Uterus (tissue), 2 donors: ENCODE measurements at regions not wholly inside any gene's neighbourhood (a gene's known extent, or its start where the extent isn't known, plus 50 kb on each side); places are given as distances from the start of the nearest gene placed in this dataset.

ENCODE experiments used
- CTCF ChIP-seq, 4 experiments: fragments of 200-600 bp in 2 of 4; fragments of 450-650 bp in 2 of 4; sonication (generic) in 2 of 4; IDR thresholded peaks; one replicate each; pipeline ENCODE4 v1.5.1; 2016 to 2019; ENCODE audit warnings: antibody characterized with exemption in 4 of 4, mild to moderate bottlenecking in 2 of 4, moderate library complexity in 1 of 4
- POLR2A ChIP-seq, 2 donors: fragments of 450-650 bp; IDR thresholded peaks; one replicate each; pipeline ENCODE4 v1.6.1; 2016; ENCODE audit warnings: antibody characterized with exemption in 2 of 2, mild to moderate bottlenecking in 1 of 2, moderate library complexity in 1 of 2

GRCh38 chr2:235146206-235146605, 194.4 kb downstream of the SH3BP4 start:
- TF ChIP-seq CTCF (IDR thresholded peaks at IDR 0.05) (no peak), POLR2A (IDR thresholded peaks at IDR 0.05) (no peak)
